ENCODE measurements at regions not wholly inside any gene's neighbourhood (a gene's known extent, or its start where the extent isn't known, plus 50 kb on each side); places are given as distances from the start of the nearest gene placed in this dataset.

GRCh38 chr1:208393826-208394225 lies 149.6 kb upstream of the PLXNA2 start:
- no peak for TF ChIP-seq CTCF (IDR thresholded peaks at IDR 0.05)
- no peak for TF ChIP-seq POLR2AphosphoS5 (IDR thresholded peaks at IDR 0.05; ENCODE audit: insufficient read depth in 1 of 2, low read depth in 1 of 2)
- no peak for TF ChIP-seq POLR2A (IDR thresholded peaks at IDR 0.05)
